B cell (primary cell): ENCODE measurements at regions not wholly inside any gene's neighbourhood (a gene's known extent, or its start where the extent isn't known, plus 50 kb on each side); places are given as distances from the start of the nearest gene placed in this dataset.

Source experiments
- ATAC-seq: fragments of 200-7000 bp; cut with Tn5 transposase; one replicate; pipeline ENCODE4 v1.10.0; 2021; ENCODE audit warnings: low read depth, mild to moderate bottlenecking, moderate number of reproducible peaks, moderate library complexity
- CTCF ChIA-PET: fragments of 350-600 bp; sonication (Branson Sonifier 250); formaldehyde crosslinking; loops from one replicate; lab custom pipeline; 2021; ENCODE audit warnings: antibody characterized with exemption, inconsistent platforms; lab: Charles Lee
- POLR2A ChIA-PET: fragments of 350-600 bp; sonication (Branson Sonifier 250); formaldehyde crosslinking; loops from one replicate; lab custom pipeline; 2021; ENCODE audit warnings: antibody characterized with exemption; lab: Charles Lee
- DNase-seq: peaks from one replicate; pipeline ENCODE4 v3.0.0; 2013
- H2AFZ ChIP-seq: 2 replicates; pipeline ENCODE4 v1.6.1; 2012; ENCODE audit warnings: mild to moderate bottlenecking, low read depth, low read length; ENCODE audit not compliant: insufficient read depth, poor library complexity, severe bottlenecking
- H3K27ac ChIP-seq, 2 donors: 1 replicate in 1 of 2; 2 replicates in 1 of 2; pipeline ENCODE4 v1.5.1; 2012 to 2013; ENCODE audit warnings: low read length in 2 of 2, mild to moderate bottlenecking in 2 of 2, moderate library complexity in 1 of 2
- H3K27me3 ChIP-seq, 4 experiments: fragments of 200-600 bp in 1 of 4; sonication (generic) in 1 of 4; replicated peaks in 1 of 4; 1 replicate in 2 of 4; 2 replicates in 2 of 4; pipeline versions ENCODE4 v1.6.1 to v1.7.0; 2013 to 2016; ENCODE audit warnings: low read length in 3 of 4, mild to moderate bottlenecking in 2 of 4, mixed read lengths in 1 of 4, moderate library complexity in 1 of 4; ENCODE audit not compliant: insufficient read depth in 4 of 4, control insufficient read depth in 3 of 4; ENCODE audit errors: control extremely low read depth in 1 of 4
- H3K36me3 ChIP-seq, 2 experiments: replicated peaks in 1 of 2; 1 replicate in 1 of 2; 2 replicates in 1 of 2; pipeline versions ENCODE4 v1.6.1 to v1.7.1; 2013; ENCODE audit warnings: low read length in 1 of 2; ENCODE audit not compliant: insufficient read depth in 2 of 2, control insufficient read depth in 1 of 2; ENCODE audit errors: control extremely low read depth in 1 of 2, extremely low read depth in 1 of 2
- H3K4me1 ChIP-seq, 2 donors: fragments of 200-600 bp in 1 of 2; sonication (generic) in 1 of 2; 1 replicate in 1 of 2; 2 replicates in 1 of 2; pipeline versions ENCODE4 v1.5.1 to v1.6.1; 2013 to 2017; ENCODE audit warnings: low read length in 2 of 2; ENCODE audit not compliant: control insufficient read depth in 2 of 2, insufficient read depth in 2 of 2
- H3K4me2 ChIP-seq: replicated peaks from 2 replicates; pipeline ENCODE3; 2012; ENCODE audit warnings: mild to moderate bottlenecking, low read depth, low read length; ENCODE audit not compliant: poor library complexity, severe bottlenecking
- H3K4me3 ChIP-seq, 5 experiments: fragments of 200-600 bp in 1 of 5; sonication (generic) in 1 of 5; 1 replicate in 3 of 5; 2 replicates in 2 of 5; pipeline versions ENCODE4 v1.5.1 to v1.7.0; 2011 to 2016; ENCODE audit warnings: low read length in 4 of 5, mild to moderate bottlenecking in 4 of 5, low read depth in 2 of 5, control low read depth in 1 of 5, moderate library complexity in 1 of 5; ENCODE audit not compliant: insufficient read depth in 1 of 5; ENCODE audit errors: control extremely low read depth in 1 of 5, extremely low read depth in 1 of 5
- H3K79me2 ChIP-seq: fragments of 200-600 bp; sonication (generic); one replicate; pipeline ENCODE4 v1.6.0; 2016; ENCODE audit warnings: low read length; ENCODE audit not compliant: control insufficient read depth, insufficient read depth
- H3K9ac ChIP-seq: fragments of 200-600 bp; sonication (generic); 2 replicates; pipeline ENCODE4 v1.6.1; 2017; ENCODE audit warnings: mild to moderate bottlenecking, low read length, moderate library complexity
- H3K9me3 ChIP-seq, 3 donors: one replicate each; pipeline versions ENCODE4 v1.6.1 to v1.7.1; 2013; ENCODE audit warnings: low read length in 2 of 3; ENCODE audit not compliant: control insufficient read depth in 2 of 3, insufficient read depth in 1 of 3; ENCODE audit errors: control extremely low read depth in 1 of 3
- H4K20me1 ChIP-seq: 2 replicates; pipeline ENCODE4 v1.6.0; 2012; ENCODE audit warnings: mild to moderate bottlenecking, low read length; ENCODE audit not compliant: insufficient read depth, control insufficient read depth, poor library complexity, severe bottlenecking
- H3K27ac Mint-ChIP-seq: one replicate; pipeline ENCODE4 v1.8.0; 2021; ENCODE audit warnings: mixed read lengths
- H3K27me3 Mint-ChIP-seq: one replicate; pipeline ENCODE4 v1.8.0; 2021; ENCODE audit warnings: mixed read lengths
- H3K4me1 Mint-ChIP-seq: one replicate; pipeline ENCODE4 v1.8.0; 2021; ENCODE audit warnings: mixed read lengths
- H3K4me3 Mint-ChIP-seq: one replicate; pipeline ENCODE4 v1.8.0; 2021; ENCODE audit warnings: mixed read lengths
- H3K9me3 Mint-ChIP-seq: one replicate; pipeline ENCODE4 v1.8.0; 2022; ENCODE audit warnings: mixed read lengths; ENCODE audit not compliant: insufficient read depth
- CTCF ChIP-seq: fragments of 200-600 bp; IDR thresholded peaks from one replicate; pipeline ENCODE4 v1.8.0; 2022; ENCODE audit warnings: antibody characterized with exemption, mild to moderate bottlenecking
- EZH2 ChIP-seq: IDR thresholded peaks from 2 replicates; pipeline ENCODE4 v1.6.1; 2012; ENCODE audit warnings: borderline replicate concordance, low read depth, mild to moderate bottlenecking, moderate library complexity, low read length; ENCODE audit not compliant: insufficient read depth, poor library complexity, severe bottlenecking
- WGBS: methylation state at CpG from one replicate; pipeline ENCODE4 v1.1.5; 2013; ENCODE audit warnings: missing lambda C conversion rate; ENCODE audit not compliant: insufficient coverage; 5-methylcytosine and 5-hydroxymethylcytosine counted together
- intact Hi-C: fragments of 100-400 bp; cut with micrococcal nuclease; formaldehyde crosslinking; loops from one replicate; pipeline ENCODE4 v1.10.0; 2022

- Mint-ChIP-seq H3K27ac (no peak overlapping the region), H3K27me3 (peaks cover 17% of the 10 kb centered on the region), H3K9me3 (no peaks in the 10 kb centered on the region), H3K4me3 (no peak overlapping the region), H3K4me1 (no peaks in the 10 kb centered on the region)
- ATAC-seq (no peak), DNase-seq (no peak)
- H2AFZ ChIP-seq: no peak overlapping the region
- no peak overlapping the region for H3K4me2 ChIP-seq
- TF ChIP-seq CTCF (no peak), EZH2 (no peak)
- H3K36me3 ChIP-seq: no peaks in the 10 kb centered on the region
- no peaks in the 10 kb centered on the region for H3K79me2 ChIP-seq
- H3K27ac ChIP-seq: no peak overlapping the region
- peaks cover 0 to 3% (median 0%) of the 10 kb centered on the region in 3 donors for H3K9me3 ChIP-seq
- POLR2A ChIA-PET: no interaction called here
- no peak overlapping the region for H3K9ac ChIP-seq
- no peaks in the 10 kb centered on the region for H3K4me1 ChIP-seq
- no peak overlapping the region for H3K4me3 ChIP-seq
- 83% methylated on average over 1 of the region's 2 CpGs for WGBS
- no peaks in the 10 kb centered on the region for H4K20me1 ChIP-seq
- H3K27me3 ChIP-seq: no peaks in the 10 kb centered on the region
- intact Hi-C loops: no loop called here
- CTCF ChIA-PET: no interaction called here
Observed at GRCh38 chr12:107356937-107357295, 263.6 kb upstream of the CRY1 start.

- intact Hi-C loops: no loop called here
- Mint-ChIP-seq H3K27ac (no peak overlapping the region), H3K27me3 (peaks cover 21% of the 10 kb centered on the region), H3K4me3 (no peak overlapping the region), H3K9me3 (no peaks in the 10 kb centered on the region), H3K4me1 (no peaks in the 10 kb centered on the region)
- H3K9me3 ChIP-seq: peaks cover 0 to 3% (median 0%) of the 10 kb centered on the region in 3 donors
- H3K36me3 ChIP-seq: no peaks in the 10 kb centered on the region
- H3K4me1 ChIP-seq: no peaks in the 10 kb centered on the region
- H4K20me1 ChIP-seq: no peaks in the 10 kb centered on the region
- ATAC-seq (no peak), DNase-seq (no peak)
- H3K27me3 ChIP-seq: no peaks in the 10 kb centered on the region
- ChIA-PET POLR2A (no interaction called here), CTCF (no interaction called here)
- WGBS: 91% methylated on average over 4 of the region's 4 CpGs
- H3K4me3 ChIP-seq: no peak overlapping the region
- H3K27ac ChIP-seq: no peak overlapping the region
- H3K4me2 ChIP-seq: no peak overlapping the region
- TF ChIP-seq CTCF (no peak), EZH2 (no peak)
- H2AFZ ChIP-seq: no peak overlapping the region
- no peaks in the 10 kb centered on the region for H3K79me2 ChIP-seq
- H3K9ac ChIP-seq: no peak overlapping the region
Observed at GRCh38 chr12:107359382-107359781, 266.0 kb upstream of the CRY1 start.
